NCI-H146 treated with DMSO at 0.1 percent for 48 hours (cell line): ENCODE measurements at regions not wholly inside any gene's neighbourhood (a gene's known extent, or its start where the extent isn't known, plus 50 kb on each side); places are given as distances from the start of the nearest gene placed in this dataset.
A peak's percentile ranks its signal among the peaks of the same experiment; 100 is the strongest.
"Not testable (repeated sequence)": the region's sequence is repeated elsewhere in the genome, so short reads cannot be mapped to it uniquely, and the experiment has no call there.

Source experiments
- DNase-seq: peaks from one replicate; lab custom pipeline; 2025; ENCODE audit not compliant: unreplicated experiment; lab: John Stamatoyannopoulos, UW

GRCh38 chr13:55777612-55778011 lies 1363.1 kb upstream of the PRR20A start:
- no peak for DNase-seq

- DNase-seq = no peak
Observed at GRCh38 chr13:55783841-55784240, 1356.9 kb upstream of the PRR20A start.

- DNase-seq = no peak
Observed at GRCh38 chr13:55788548-55788947, 1352.2 kb upstream of the PRR20A start.

GRCh38 chr13:55792544-55793193 lies 1348.0 kb upstream of the PRR20A start:
- DNase-seq = no peak

- DNase-seq = no peak
Observed at GRCh38 chr13:55815458-55816033, 1325.2 kb upstream of the PRR20A start.

GRCh38 chr13:55816976-55817601 lies 1323.6 kb upstream of the PRR20A start:
- DNase-seq = peak; percentile 82

- DNase-seq = no peak
Observed at GRCh38 chr13:55820817-55821216, 1319.9 kb upstream of the PRR20A start.

- DNase-seq = no peak
Observed at GRCh38 chr13:55869648-55870047, 1271.1 kb upstream of the PRR20A start.

GRCh38 chr13:55887561-55887960 lies 1253.2 kb upstream of the PRR20A start:
- no peak for DNase-seq

GRCh38 chr13:55893540-55893939 lies 1247.2 kb upstream of the PRR20A start:
- DNase-seq = no peak

GRCh38 chr13:55937180-55937579 lies 1203.5 kb upstream of the PRR20A start:
- DNase-seq = no peak

- DNase-seq = no peak
Observed at GRCh38 chr13:55948175-55948574, 1192.5 kb upstream of the PRR20A start.

GRCh38 chr13:55963934-55964333 lies 1176.8 kb upstream of the PRR20A start:
- DNase-seq = no peak

- no peak for DNase-seq
Observed at GRCh38 chr13:55967055-55967454, 1173.7 kb upstream of the PRR20A start.

GRCh38 chr13:55977436-55977835 lies 1163.3 kb upstream of the PRR20A start:
- no peak for DNase-seq

GRCh38 chr13:55981381-55981780 lies 1159.3 kb upstream of the PRR20A start:
- DNase-seq = no peak

GRCh38 chr13:55984026-55984425 lies 1156.7 kb upstream of the PRR20A start:
- not testable (repeated sequence) for DNase-seq

GRCh38 chr13:55990631-55991030 lies 1150.1 kb upstream of the PRR20A start:
- no peak for DNase-seq

GRCh38 chr13:55991666-55992065 lies 1149.1 kb upstream of the PRR20A start:
- DNase-seq = no peak

GRCh38 chr13:55992145-55992544 lies 1148.6 kb upstream of the PRR20A start:
- no peak for DNase-seq

- no peak for DNase-seq
Observed at GRCh38 chr13:55999709-56000108, 1141.0 kb upstream of the PRR20A start.

- no peak for DNase-seq
Observed at GRCh38 chr13:56009418-56009817, 1131.3 kb upstream of the PRR20A start.

- DNase-seq = no peak
Observed at GRCh38 chr13:56012644-56013043, 1128.1 kb upstream of the PRR20A start.
